IPS-20b (cell line): ENCODE measurements at regions not wholly inside any gene's neighbourhood (a gene's known extent, or its start where the extent isn't known, plus 50 kb on each side); places are given as distances from the start of the nearest gene placed in this dataset.

Experiments used
- H3K27ac ChIP-seq: one replicate; pipeline ENCODE4 v1.5.1; 2013; ENCODE audit warnings: low read length
- H3K27me3 ChIP-seq: 2 replicates; pipeline ENCODE4 v1.6.1; 2013; ENCODE audit warnings: mild to moderate bottlenecking, low read length, inconsistent platforms; ENCODE audit not compliant: insufficient read depth
- H3K36me3 ChIP-seq: 2 replicates; pipeline ENCODE4 v1.6.1; 2013; ENCODE audit warnings: low read depth, mild to moderate bottlenecking, inconsistent platforms, low read length, moderate library complexity; ENCODE audit not compliant: insufficient read depth
- H3K4me1 ChIP-seq: 2 replicates; pipeline ENCODE4 v1.6.1; 2013; ENCODE audit warnings: mild to moderate bottlenecking, control low read depth, inconsistent platforms, low read length, moderate library complexity; ENCODE audit not compliant: insufficient read depth
- H3K4me3 ChIP-seq: 2 replicates; pipeline ENCODE4 v1.5.1; 2013; ENCODE audit warnings: mild to moderate bottlenecking, low read length, inconsistent platforms
- H3K9ac ChIP-seq: 2 replicates; pipeline ENCODE4 v1.6.1; 2013; ENCODE audit warnings: low read depth, mild to moderate bottlenecking, inconsistent platforms, low read length, moderate library complexity
- H3K9me3 ChIP-seq: 2 replicates; pipeline ENCODE4 v1.6.1; 2013; ENCODE audit warnings: mild to moderate bottlenecking, low read depth, low read length, inconsistent platforms; ENCODE audit not compliant: insufficient read depth

- Histone ChIP-seq H3K9ac (no peak overlapping the region), H3K27me3 (no peaks in the 10 kb centered on the region), H3K4me1 (peaks cover 7% of the 10 kb centered on the region; the same call in 1 of the 2 replicates), H3K9me3 (no peaks in the 10 kb centered on the region), H3K27ac (no peak overlapping the region), H3K36me3 (no peaks in the 10 kb centered on the region), H3K4me3 (no peak overlapping the region)
Observed at GRCh38 chr1:175844877-175845276, 101.5 kb upstream of the TNR start.

- no peaks in the 10 kb centered on the region for H3K9me3 ChIP-seq
- H3K4me1 ChIP-seq: peaks cover 12% of the 10 kb centered on the region; the same call in 1 of the 2 replicates
- no peak overlapping the region for H3K4me3 ChIP-seq
- no peaks in the 10 kb centered on the region for H3K36me3 ChIP-seq
- no peaks in the 10 kb centered on the region for H3K27me3 ChIP-seq
- H3K27ac ChIP-seq: no peak overlapping the region
- H3K9ac ChIP-seq: no peak overlapping the region
Observed at GRCh38 chr1:175842550-175842949, 99.2 kb upstream of the TNR start.

DNA sequence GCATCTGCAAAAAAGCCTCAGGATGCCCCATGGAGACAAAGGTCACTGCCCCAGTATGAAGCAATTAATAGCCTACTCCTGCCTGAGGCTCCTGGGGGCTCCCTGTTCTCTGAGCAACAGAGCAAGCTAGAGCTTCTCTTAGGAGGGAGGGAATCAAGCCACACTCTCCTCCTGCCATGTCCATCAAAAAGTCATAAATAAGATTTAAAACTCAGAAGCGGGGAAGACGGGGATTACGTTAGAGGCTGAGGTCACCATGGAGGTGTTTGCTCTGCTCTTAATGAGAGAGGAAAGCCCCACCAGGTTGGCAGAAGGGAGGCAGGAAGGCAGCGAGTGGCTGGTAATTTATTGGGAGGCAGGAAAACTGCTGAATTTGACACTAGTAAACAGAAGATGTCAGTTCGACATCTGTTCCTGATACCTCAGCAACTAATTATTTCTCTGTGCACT is 98.4 kb upstream of the TNR start:
- Histone ChIP-seq H3K27me3 (no peaks in the 10 kb centered on the region), H3K4me3 (no peak overlapping the region), H3K4me1 (peaks cover 12% of the 10 kb centered on the region; the same call in 1 of the 2 replicates), H3K9ac (0 out of 2 replicates have a peak overlapping the region, but pooled peaks have one; percentile 5), H3K27ac (no peak overlapping the region), H3K9me3 (no peaks in the 10 kb centered on the region), H3K36me3 (no peaks in the 10 kb centered on the region)

- Histone ChIP-seq H3K4me1 (peaks cover 12% of the 10 kb centered on the region; the same call in 1 of the 2 replicates), H3K4me3 (no peak overlapping the region), H3K36me3 (no peaks in the 10 kb centered on the region), H3K9ac (no peak overlapping the region), H3K27me3 (no peaks in the 10 kb centered on the region), H3K9me3 (no peaks in the 10 kb centered on the region), H3K27ac (no peak overlapping the region)
Observed at GRCh38 chr1:175840787-175841186, 97.4 kb upstream of the TNR start.

DNA sequence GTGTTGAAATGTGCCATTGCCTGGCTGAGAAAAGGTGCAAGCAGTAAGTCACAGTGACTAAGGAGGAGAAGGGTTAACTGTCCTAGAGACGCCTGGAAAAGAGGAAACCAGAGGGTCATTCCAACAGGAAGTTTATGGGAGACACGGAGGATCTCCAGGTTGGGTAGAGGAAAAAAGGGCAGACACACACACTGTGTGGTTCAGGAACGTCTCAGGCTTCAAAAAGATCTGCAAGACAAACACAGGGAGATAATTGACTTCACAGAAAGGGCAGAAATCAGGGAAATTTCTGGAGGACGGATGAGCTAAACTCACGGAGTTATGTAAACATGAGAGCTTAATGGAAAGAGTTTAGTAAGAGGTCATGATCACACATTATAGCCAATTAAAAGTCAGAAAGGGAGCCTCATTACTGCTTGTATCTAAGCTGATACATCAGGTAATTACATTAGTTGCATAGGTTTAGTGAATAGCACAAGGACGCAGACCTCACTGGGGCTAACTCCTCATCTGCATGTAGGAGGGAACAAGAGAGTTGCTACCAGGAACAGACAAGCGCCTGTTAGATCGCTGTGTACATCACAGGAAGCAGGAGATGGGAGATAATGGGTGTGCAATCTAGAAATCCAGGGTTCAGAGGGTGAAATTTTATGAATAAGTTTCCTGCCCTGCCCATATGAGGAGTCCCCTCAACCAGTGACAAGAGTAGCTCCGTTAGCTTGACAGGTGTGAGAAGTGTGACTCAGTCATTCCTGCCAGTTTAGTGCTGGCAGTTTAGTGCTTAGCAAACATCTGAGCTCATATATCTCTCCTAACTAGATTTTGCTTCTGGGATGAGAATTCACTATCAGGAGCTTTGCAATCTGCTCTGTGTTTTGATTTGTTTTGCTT is 96.6 kb upstream of the TNR start:
- H3K36me3 ChIP-seq: no peaks in the 10 kb centered on the region
- no peak overlapping the region for H3K9ac ChIP-seq
- H3K4me1 ChIP-seq: peaks cover 15% of the 10 kb centered on the region; the same call in 1 of the 2 replicates
- no peak overlapping the region for H3K4me3 ChIP-seq
- no peak overlapping the region for H3K27ac ChIP-seq
- H3K9me3 ChIP-seq: no peaks in the 10 kb centered on the region
- H3K27me3 ChIP-seq: no peaks in the 10 kb centered on the region

- no peaks in the 10 kb centered on the region for H3K9me3 ChIP-seq
- no peak overlapping the region for H3K9ac ChIP-seq
- peaks cover 42% of the 10 kb centered on the region for H3K4me1 ChIP-seq
- no peaks in the 10 kb centered on the region for H3K27me3 ChIP-seq
- H3K27ac ChIP-seq: no peak overlapping the region
- H3K36me3 ChIP-seq: no peaks in the 10 kb centered on the region
- peak overlapping the region; percentile 39; the same call in 1 of the 2 replicates for H3K4me3 ChIP-seq
Observed at GRCh38 chr1:175834597-175834996, 91.2 kb upstream of the TNR start.

- no peak overlapping the region for H3K4me3 ChIP-seq
- H3K9ac ChIP-seq: no peak overlapping the region
- H3K9me3 ChIP-seq: no peaks in the 10 kb centered on the region; the same call in 1 of the 2 replicates
- no peak overlapping the region for H3K27ac ChIP-seq
- no peaks in the 10 kb centered on the region for H3K36me3 ChIP-seq
- H3K4me1 ChIP-seq: peaks cover 40% of the 10 kb centered on the region
- H3K27me3 ChIP-seq: no peaks in the 10 kb centered on the region
Observed at GRCh38 chr1:175833951-175834350, 90.6 kb upstream of the TNR start.

GRCh38 chr1:175833502-175833901 is 90.1 kb upstream of the TNR start:
- no peaks in the 10 kb centered on the region; the same call in 1 of the 2 replicates for H3K9me3 ChIP-seq
- H3K4me1 ChIP-seq: peaks cover 40% of the 10 kb centered on the region
- no peak overlapping the region for H3K9ac ChIP-seq
- no peaks in the 10 kb centered on the region for H3K27me3 ChIP-seq
- no peaks in the 10 kb centered on the region for H3K36me3 ChIP-seq
- H3K27ac ChIP-seq: no peak overlapping the region
- H3K4me3 ChIP-seq: no peak overlapping the region

- Histone ChIP-seq H3K27ac (no peak overlapping the region), H3K9ac (no peak overlapping the region), H3K4me3 (no peak overlapping the region), H3K9me3 (peaks cover 10% of the 10 kb centered on the region; the same call in 1 of the 2 replicates), H3K36me3 (no peaks in the 10 kb centered on the region), H3K27me3 (no peaks in the 10 kb centered on the region), H3K4me1 (peaks cover 40% of the 10 kb centered on the region)
Observed at GRCh38 chr1:175830500-175830899, 87.1 kb upstream of the TNR start.

GRCh38 chr1:175829845-175830244 is 86.5 kb upstream of the TNR start:
- Histone ChIP-seq H3K27ac (no peak overlapping the region), H3K27me3 (no peaks in the 10 kb centered on the region), H3K9ac (no peak overlapping the region), H3K9me3 (peaks cover 10% of the 10 kb centered on the region; the same call in 1 of the 2 replicates), H3K4me3 (no peak overlapping the region), H3K36me3 (no peaks in the 10 kb centered on the region), H3K4me1 (peaks cover 35% of the 10 kb centered on the region)

DNA sequence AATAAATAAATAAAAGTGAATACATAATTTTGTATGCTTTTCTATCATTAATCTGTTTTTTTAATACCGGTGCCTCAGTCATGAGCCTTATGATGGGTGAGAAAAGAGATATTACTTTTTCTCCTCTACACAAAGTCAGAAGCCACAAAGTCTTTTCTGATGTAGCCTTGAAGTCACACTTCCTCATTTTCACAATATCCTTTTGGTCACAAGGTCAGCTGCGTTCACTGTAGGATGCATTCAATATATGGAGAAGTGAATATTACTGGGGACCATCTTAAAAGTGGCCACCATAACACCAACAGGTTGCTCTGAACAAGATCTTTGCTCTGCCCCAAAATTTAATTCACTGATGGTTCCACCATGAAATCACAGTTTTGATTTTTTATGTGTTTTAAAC is 83.3 kb upstream of the TNR start:
- Histone ChIP-seq H3K9ac (no peak overlapping the region), H3K4me1 (peaks cover 13% of the 10 kb centered on the region), H3K27me3 (no peaks in the 10 kb centered on the region), H3K4me3 (no peak overlapping the region), H3K9me3 (peaks cover 10% of the 10 kb centered on the region; the same call in 1 of the 2 replicates), H3K27ac (no peak overlapping the region), H3K36me3 (no peaks in the 10 kb centered on the region)

DNA sequence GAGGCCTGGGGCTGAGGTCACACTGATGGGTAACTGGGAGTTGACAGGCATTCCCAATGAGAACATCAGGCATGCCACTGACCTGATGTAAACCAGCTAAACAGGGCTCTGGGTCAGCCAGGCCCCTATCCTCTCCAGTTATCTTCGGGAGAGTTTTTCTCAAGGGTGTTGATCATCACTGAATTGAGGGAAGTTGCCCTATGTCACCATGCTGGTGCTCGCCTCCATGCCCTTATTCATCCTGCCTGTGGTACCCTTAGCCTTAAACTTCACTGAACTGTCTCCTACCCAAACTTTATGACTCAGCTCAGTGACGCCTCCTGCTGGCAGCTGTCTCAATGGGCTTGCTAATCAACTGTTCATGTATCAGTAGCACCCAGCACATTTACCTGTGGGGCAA is 80.7 kb upstream of the TNR start:
- Histone ChIP-seq H3K4me1 (0 out of 2 replicates have a peak, but pooled peaks cover 2% of the 10 kb centered on the region), H3K27ac (no peak overlapping the region), H3K27me3 (no peaks in the 10 kb centered on the region), H3K4me3 (no peak overlapping the region), H3K9me3 (peaks cover 10% of the 10 kb centered on the region; the same call in 1 of the 2 replicates), H3K9ac (no peak overlapping the region), H3K36me3 (no peaks in the 10 kb centered on the region)
